GM12801 (cell line): ENCODE measurements at regions not wholly inside any gene's neighbourhood (a gene's known extent, or its start where the extent isn't known, plus 50 kb on each side); places are given as distances from the start of the nearest gene placed in this dataset.

Experiments used
- TF ChIP-seq, protein P1 (sequence below): IDR thresholded peaks from one replicate; pipeline ENCODE4 v1.5.1; 2011; ENCODE audit warnings: control low read depth; ENCODE audit not compliant: insufficient read length; ENCODE audit errors: extremely low read depth

DNA sequence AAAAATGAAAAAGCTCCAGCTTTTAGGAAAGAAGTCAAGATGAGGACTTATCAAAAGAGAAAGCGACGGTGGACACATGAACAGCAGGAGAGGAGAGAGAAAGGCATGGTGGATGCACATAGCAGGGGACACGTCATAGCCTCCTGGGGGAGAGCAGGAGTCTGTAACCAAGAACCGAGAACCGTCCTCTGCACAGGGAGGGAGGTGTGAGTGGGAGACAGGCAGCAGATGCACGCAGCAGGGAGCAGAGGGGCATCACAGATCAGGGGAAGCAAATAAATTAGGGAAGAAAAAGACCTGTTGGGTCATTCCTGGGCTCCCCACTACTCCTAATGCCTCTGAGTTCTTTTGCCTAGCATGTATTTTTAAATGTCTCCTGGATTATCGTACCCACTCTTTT is 138.1 kb upstream of the RMST start:
- TF ChIP-seq, protein P1, sequence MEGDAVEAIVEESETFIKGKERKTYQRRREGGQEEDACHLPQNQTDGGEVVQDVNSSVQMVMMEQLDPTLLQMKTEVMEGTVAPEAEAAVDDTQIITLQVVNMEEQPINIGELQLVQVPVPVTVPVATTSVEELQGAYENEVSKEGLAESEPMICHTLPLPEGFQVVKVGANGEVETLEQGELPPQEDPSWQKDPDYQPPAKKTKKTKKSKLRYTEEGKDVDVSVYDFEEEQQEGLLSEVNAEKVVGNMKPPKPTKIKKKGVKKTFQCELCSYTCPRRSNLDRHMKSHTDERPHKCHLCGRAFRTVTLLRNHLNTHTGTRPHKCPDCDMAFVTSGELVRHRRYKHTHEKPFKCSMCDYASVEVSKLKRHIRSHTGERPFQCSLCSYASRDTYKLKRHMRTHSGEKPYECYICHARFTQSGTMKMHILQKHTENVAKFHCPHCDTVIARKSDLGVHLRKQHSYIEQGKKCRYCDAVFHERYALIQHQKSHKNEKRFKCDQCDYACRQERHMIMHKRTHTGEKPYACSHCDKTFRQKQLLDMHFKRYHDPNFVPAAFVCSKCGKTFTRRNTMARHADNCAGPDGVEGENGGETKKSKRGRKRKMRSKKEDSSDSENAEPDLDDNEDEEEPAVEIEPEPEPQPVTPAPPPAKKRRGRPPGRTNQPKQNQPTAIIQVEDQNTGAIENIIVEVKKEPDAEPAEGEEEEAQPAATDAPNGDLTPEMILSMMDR, result no peak

DNA sequence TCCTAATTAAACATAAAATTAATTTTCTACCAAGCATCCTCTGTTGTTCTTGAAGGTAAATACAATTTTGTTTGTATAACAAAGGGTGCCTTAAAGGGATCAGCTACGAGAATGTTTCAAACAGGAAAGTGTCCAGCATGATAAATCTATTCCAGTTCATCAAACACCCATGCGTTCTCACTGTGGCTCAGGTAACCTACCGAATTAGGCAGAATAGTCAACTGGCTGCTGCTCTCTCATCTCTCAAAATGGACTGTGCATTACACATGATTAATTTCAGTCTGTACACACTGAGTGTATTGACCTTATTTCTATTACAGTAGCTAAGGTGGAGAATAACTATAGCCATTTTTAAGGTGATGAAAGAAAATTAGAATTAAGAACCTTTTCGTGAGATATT is 127.5 kb upstream of the RMST start:
- TF ChIP-seq, protein P1, result no peak

DNA sequence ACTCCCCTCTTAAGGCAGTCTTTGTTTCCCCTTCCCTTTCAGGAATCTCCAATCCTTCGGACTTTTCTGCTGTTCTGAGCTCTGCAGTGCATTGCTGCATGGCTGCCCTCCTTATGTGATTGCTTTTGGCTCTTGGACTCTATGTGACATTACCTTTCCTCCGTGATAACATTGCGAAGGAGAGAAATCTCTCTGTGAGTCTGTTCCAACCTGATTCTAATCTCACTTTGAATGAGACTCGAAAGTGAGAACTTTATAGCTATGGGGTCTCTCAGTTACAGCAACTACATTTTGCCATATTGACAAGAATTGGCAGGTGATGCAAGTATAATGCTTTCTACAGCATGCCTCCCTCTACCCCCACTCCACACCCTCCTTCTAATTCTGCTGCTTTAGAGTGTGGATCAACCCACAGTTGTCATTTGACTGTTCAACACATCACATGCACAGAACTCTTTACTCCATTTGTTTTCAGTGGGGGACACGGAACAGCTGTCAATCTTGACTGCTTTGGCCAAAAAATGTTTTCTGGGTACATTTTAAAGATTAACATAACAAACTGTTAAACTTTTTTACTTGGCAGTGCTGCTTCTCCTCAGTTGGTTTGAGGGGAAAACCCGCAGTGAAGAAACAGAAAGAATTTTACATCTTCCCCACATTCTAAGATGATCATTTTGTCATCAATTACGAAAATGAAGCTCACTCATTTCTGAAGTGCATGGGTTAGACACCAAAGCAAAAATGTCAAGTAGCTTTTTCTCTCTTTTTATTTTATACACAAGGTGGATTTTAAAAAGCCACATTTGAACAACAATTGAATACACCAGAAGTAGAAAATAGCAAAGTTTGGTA is 125.5 kb upstream of the RMST start:
- TF ChIP-seq, protein P1, result no peak

DNA sequence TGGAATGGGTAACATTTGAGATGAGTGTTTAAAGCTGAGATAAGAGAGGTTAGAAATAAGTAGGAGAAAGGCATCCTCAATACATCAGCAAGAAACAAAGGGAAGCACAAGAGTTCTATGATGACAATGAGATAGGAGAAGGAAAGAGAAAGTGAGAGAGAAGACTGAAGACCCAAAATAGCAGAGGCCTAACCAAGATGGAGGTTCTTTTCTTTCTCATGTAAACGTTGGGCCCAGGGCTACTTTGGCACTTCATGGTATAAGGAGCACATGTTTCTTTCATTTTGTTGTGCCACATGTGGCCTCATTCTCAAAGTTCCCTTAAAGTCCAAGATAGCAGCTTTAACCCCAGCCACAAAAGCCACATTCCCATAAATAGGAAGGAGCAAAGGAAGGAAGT is 120.5 kb upstream of the RMST start:
- TF ChIP-seq, protein P1, result no peak

DNA sequence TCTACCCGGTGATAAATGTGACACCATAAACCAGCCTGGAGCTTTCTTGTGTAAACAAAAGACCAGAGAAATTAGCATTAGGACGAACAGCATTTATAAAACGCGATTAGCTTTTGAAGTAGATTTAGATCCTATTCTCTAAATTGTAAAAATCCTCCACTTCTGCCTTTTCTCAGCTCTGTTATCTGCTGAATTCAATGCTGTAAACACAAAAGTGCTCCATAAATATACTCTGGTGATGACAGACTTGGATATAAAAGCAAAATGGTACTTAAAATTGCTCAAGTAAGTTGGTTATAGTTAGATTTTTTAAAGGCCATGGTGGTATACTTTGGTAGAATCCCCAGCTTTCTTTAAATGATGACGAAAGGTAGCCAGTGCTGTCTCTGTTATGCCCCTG is 114.6 kb upstream of the RMST start:
- TF ChIP-seq, protein P1, result no peak

DNA sequence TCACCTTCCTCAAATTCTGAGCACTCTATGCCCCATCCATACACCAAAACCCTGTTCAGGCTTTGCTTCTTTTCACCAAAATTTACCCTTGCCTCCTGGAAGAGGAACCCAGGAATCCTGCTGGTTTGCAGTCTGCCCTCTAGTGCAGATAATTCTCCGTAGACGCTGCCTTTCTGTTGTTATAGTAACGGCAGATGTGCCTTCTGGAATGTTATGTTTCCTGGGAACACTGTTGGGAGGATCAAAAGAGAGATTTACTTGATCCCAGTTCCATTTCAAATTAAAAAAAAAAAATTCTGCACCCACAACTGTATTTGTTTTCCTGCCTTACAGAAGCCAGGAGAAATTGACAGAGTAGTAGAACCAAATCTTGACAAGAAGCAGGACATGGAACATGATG is 104.2 kb upstream of the RMST start:
- TF ChIP-seq, protein P1, result no peak

DNA sequence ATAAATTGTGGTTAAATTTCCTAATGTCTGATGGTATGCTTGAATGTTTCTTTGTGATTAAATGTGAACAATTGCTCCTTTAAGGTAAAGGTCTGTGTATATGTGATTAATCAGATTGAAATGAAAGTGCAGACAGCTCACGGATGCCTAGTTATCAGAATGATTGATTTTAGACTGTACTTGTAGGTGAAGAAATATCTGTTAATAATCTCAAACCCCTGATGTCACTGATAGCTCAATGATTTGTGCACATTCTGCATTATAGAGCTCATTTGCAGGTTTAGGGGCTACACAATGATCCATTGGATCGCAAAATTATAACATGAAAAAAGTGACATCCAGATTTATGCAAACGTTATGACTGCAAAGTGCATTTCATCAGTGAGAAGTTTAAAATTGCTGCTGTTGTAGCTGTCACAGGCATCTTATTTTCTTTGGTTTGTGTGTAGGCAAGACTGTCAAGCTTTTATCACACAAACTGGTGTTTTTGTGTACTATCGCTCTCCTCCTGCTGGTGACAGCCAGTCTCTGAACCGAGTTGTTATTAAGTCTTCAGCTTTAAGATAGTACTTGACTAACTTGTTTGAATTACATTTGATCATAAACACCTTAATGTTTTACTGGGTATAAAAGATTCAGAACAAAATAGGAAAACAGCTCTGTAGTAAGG is 103.4 kb upstream of the RMST start:
- TF ChIP-seq, protein P1, result no peak
